Astrocyte (in vitro differentiated cells and primary cell): ENCODE measurements at regions not wholly inside any gene's neighbourhood (a gene's known extent, or its start where the extent isn't known, plus 50 kb on each side); places are given as distances from the start of the nearest gene placed in this dataset.
A peak's percentile ranks its signal among the peaks of the same experiment; 100 is the strongest.

Experiments
- DNase-seq: peaks from one replicate; pipeline ENCODE4 v3.0.0-alpha.2; 2010; ENCODE audit warnings: low read depth
- FAIRE-seq: peaks from 2 replicates; lab custom pipeline; 2011; peaks lifted over from hg19 to GRCh38; lab: Jason Lieb, UNC
- H2AFZ ChIP-seq: 2 replicates; pipeline ENCODE4 v1.6.0; 2012; ENCODE audit warnings: low read depth, low read length, inconsistent platforms
- H3K27ac ChIP-seq: 2 replicates; pipeline ENCODE4 v1.5.1; 2011; ENCODE audit warnings: low read depth, low read length, inconsistent platforms
- H3K27me3 ChIP-seq: 2 replicates; pipeline ENCODE4 v1.6.0; 2011; ENCODE audit warnings: low read length, inconsistent platforms; ENCODE audit not compliant: insufficient read depth
- H3K36me3 ChIP-seq: 2 replicates; pipeline ENCODE4 v1.5.1; 2011; ENCODE audit warnings: low read length, inconsistent platforms; ENCODE audit not compliant: insufficient read depth
- H3K4me1 ChIP-seq: 2 replicates; pipeline ENCODE4 v1.5.1; 2011; ENCODE audit warnings: low read length, inconsistent platforms; ENCODE audit not compliant: insufficient read depth
- H3K4me2 ChIP-seq: 2 replicates; pipeline ENCODE4 v1.6.0; 2012; ENCODE audit warnings: low read length, inconsistent platforms
- H3K4me3 ChIP-seq: 2 replicates; pipeline ENCODE4 v1.5.1; 2011; ENCODE audit warnings: low read depth, mild to moderate bottlenecking, low read length, inconsistent platforms; ENCODE audit not compliant: insufficient read depth
- H3K79me2 ChIP-seq: 2 replicates; pipeline ENCODE4 v1.6.0; 2012; ENCODE audit warnings: mild to moderate bottlenecking, low read length, inconsistent platforms; ENCODE audit not compliant: insufficient read depth
- H3K9ac ChIP-seq: 2 replicates; pipeline ENCODE4 v1.6.0; 2012; ENCODE audit warnings: mild to moderate bottlenecking, low read length, inconsistent platforms
- H3K9me3 ChIP-seq: 2 replicates; pipeline ENCODE4 v1.5.1; 2012; ENCODE audit warnings: low read depth, mild to moderate bottlenecking, low read length, inconsistent platforms; ENCODE audit not compliant: insufficient read depth
- H4K20me1 ChIP-seq: 2 replicates; pipeline ENCODE4 v1.6.0; 2012; ENCODE audit warnings: low read length, inconsistent platforms; ENCODE audit not compliant: insufficient read depth
- H3K27ac Mint-ChIP-seq: one replicate; pipeline ENCODE4 v1.8.0; 2021; ENCODE audit warnings: mild to moderate bottlenecking, mixed read lengths; ENCODE audit not compliant: unreplicated experiment
- H3K27me3 Mint-ChIP-seq: one replicate; pipeline ENCODE4 v1.8.0; 2021; ENCODE audit warnings: low read depth, mixed read lengths; ENCODE audit not compliant: unreplicated experiment
- H3K36me3 Mint-ChIP-seq: one replicate; pipeline ENCODE4 v1.8.0; 2021; ENCODE audit warnings: low read depth, mixed read lengths; ENCODE audit not compliant: unreplicated experiment
- H3K4me1 Mint-ChIP-seq: one replicate; pipeline ENCODE4 v1.8.0; 2021; ENCODE audit warnings: low read depth, mixed read lengths; ENCODE audit not compliant: unreplicated experiment
- H3K4me3 Mint-ChIP-seq: one replicate; pipeline ENCODE4 v1.8.0; 2021; ENCODE audit warnings: mild to moderate bottlenecking, moderate library complexity, mixed read lengths; ENCODE audit not compliant: unreplicated experiment
- H3K9me3 Mint-ChIP-seq: one replicate; pipeline ENCODE4 v1.8.0; 2021; ENCODE audit warnings: mild to moderate bottlenecking, mixed read lengths; ENCODE audit not compliant: unreplicated experiment
- EZH2 ChIP-seq: IDR thresholded peaks from 2 replicates; pipeline ENCODE4 v1.6.1; 2012; ENCODE audit warnings: mild to moderate bottlenecking, low read length, inconsistent platforms; ENCODE audit not compliant: insufficient read depth
- TF ChIP-seq, protein P1 (sequence below): IDR thresholded peaks from 2 replicates; pipeline ENCODE4 v1.5.1; 2011; ENCODE audit warnings: low read depth, mild to moderate bottlenecking, inconsistent platforms, low read length, moderate library complexity; ENCODE audit not compliant: insufficient read depth

DNA sequence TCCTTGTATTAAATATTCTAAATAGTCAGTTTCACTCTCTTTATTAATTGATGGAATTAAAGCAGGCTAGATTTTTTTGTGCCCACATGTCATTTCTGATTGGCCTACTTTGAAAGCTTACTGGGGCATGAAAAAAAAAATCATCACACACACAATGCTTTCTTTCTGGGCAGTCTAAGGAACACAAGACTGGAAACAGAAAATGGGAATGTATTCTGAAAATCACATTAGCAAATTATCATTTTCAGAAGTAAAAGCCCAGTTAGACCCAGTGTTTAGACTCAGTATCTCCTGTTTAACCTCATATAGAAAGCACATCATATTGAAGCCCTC, 339.4 kb downstream of the SPRY2 start:
- DNase-seq (no peak), FAIRE-seq (peak; percentile 39)
- H3K27me3 Mint-ChIP-seq: no peaks in the 10 kb centered on the region
- no peaks in the 10 kb centered on the region for H3K27me3 ChIP-seq
- no peak overlapping the region for H3K4me3 Mint-ChIP-seq
- H3K27ac ChIP-seq: no peak overlapping the region
- H3K9me3 Mint-ChIP-seq: peaks cover 2% of the 10 kb centered on the region
- H3K9me3 ChIP-seq: no peaks in the 10 kb centered on the region
- peaks cover 6% of the 10 kb centered on the region for H3K4me1 Mint-ChIP-seq
- TF ChIP-seq EZH2: no peak
- TF ChIP-seq, protein P1, sequence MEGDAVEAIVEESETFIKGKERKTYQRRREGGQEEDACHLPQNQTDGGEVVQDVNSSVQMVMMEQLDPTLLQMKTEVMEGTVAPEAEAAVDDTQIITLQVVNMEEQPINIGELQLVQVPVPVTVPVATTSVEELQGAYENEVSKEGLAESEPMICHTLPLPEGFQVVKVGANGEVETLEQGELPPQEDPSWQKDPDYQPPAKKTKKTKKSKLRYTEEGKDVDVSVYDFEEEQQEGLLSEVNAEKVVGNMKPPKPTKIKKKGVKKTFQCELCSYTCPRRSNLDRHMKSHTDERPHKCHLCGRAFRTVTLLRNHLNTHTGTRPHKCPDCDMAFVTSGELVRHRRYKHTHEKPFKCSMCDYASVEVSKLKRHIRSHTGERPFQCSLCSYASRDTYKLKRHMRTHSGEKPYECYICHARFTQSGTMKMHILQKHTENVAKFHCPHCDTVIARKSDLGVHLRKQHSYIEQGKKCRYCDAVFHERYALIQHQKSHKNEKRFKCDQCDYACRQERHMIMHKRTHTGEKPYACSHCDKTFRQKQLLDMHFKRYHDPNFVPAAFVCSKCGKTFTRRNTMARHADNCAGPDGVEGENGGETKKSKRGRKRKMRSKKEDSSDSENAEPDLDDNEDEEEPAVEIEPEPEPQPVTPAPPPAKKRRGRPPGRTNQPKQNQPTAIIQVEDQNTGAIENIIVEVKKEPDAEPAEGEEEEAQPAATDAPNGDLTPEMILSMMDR: no peak
- H3K9ac ChIP-seq: no peak overlapping the region
- no peak overlapping the region for H2AFZ ChIP-seq
- H3K36me3 ChIP-seq: no peaks in the 10 kb centered on the region
- no peak overlapping the region for H3K27ac Mint-ChIP-seq
- H3K4me1 ChIP-seq: peaks cover 8% of the 10 kb centered on the region
- no peaks in the 10 kb centered on the region for H4K20me1 ChIP-seq
- no peaks in the 10 kb centered on the region for H3K36me3 Mint-ChIP-seq
- H3K4me2 ChIP-seq: no peak overlapping the region
- H3K4me3 ChIP-seq: no peak overlapping the region
- H3K79me2 ChIP-seq: no peaks in the 10 kb centered on the region

DNA sequence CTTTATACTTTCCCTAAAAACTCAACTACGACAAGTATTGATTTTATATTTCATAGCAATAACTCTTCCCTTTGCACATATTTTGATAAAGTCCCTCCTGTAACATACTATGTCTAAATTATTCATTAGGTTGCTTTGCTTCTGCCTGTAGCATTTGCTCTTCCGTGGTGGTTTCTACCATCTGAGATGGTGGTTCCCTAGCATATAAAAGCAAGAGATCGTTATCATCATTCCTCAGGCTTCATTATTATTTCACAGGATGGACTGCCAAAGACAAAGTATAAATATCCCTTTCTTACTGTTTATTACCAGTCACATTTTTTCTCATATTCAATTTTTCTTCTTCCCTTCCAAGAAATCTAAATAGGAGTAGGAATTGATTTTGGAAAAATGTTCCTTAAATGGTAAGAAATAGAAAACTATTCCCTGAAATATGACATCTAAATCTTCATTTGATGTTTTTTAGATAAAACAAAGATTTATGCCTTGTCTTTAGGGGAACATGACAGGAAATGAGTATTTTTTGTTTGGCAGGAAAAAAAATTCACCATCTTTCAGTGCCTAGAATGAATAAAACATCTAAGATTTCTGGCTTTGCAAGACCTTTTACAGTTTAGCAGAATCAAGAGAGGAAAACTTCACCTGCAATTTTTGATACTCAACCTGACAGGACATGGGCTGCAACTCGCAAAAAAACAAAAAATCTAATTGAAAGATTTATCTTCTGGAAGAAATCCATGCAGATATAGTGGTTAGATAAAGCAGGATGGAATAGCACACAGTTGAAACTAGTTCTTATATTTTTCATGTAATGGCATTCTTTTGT, 340.0 kb downstream of the SPRY2 start:
- H3K79me2 ChIP-seq: no peaks in the 10 kb centered on the region
- FAIRE-seq: peak; percentile 17
- no peak overlapping the region for H3K9ac ChIP-seq
- H3K4me2 ChIP-seq: no peak overlapping the region
- no peaks in the 10 kb centered on the region for H3K27me3 ChIP-seq
- H3K4me1 Mint-ChIP-seq: peaks cover 8% of the 10 kb centered on the region
- no peak overlapping the region for H2AFZ ChIP-seq
- TF ChIP-seq EZH2: no peak
- TF ChIP-seq, protein P1: no peak
- peaks cover 2% of the 10 kb centered on the region for H3K9me3 Mint-ChIP-seq
- H3K4me1 ChIP-seq: peaks cover 8% of the 10 kb centered on the region
- H4K20me1 ChIP-seq: no peaks in the 10 kb centered on the region
- H3K4me3 ChIP-seq: no peak overlapping the region
- H3K27ac Mint-ChIP-seq: no peak overlapping the region
- no peaks in the 10 kb centered on the region for H3K27me3 Mint-ChIP-seq
- DNase-seq: no peak
- H3K27ac ChIP-seq: no peak overlapping the region
- H3K36me3 ChIP-seq: no peaks in the 10 kb centered on the region
- H3K36me3 Mint-ChIP-seq: no peaks in the 10 kb centered on the region
- H3K4me3 Mint-ChIP-seq: no peak overlapping the region
- H3K9me3 ChIP-seq: no peaks in the 10 kb centered on the region

DNA sequence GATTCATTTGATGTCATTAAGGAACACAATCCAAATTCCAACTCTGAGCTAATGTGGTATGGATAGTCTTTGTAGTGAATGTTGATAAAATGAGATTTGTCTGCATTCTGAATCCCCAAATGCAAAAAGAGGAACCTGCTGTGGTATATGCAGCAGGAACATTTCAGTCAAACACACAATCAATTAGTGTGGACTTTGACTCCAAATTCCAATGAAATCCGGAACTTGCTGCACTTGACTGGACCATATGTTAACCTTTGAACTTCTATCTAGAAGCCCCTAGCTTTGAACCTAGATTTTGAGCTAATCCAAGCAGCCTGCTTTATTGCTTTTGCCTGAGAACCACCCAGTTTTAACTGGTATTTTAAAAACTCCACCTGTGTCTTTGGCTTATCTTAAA, 341.3 kb downstream of the SPRY2 start:
- Histone ChIP-seq H3K36me3 (no peaks in the 10 kb centered on the region), H3K4me1 (peaks cover 13% of the 10 kb centered on the region), H4K20me1 (no peaks in the 10 kb centered on the region), H3K4me2 (no peak overlapping the region), H3K27me3 (no peaks in the 10 kb centered on the region), H2AFZ (no peak overlapping the region), H3K9ac (no peak overlapping the region), H3K27ac (no peak overlapping the region), H3K79me2 (no peaks in the 10 kb centered on the region), H3K9me3 (no peaks in the 10 kb centered on the region), H3K4me3 (no peak overlapping the region)
- FAIRE-seq (no peak), DNase-seq (no peak)
- TF ChIP-seq EZH2: no peak
- TF ChIP-seq, protein P1: no peak
- Mint-ChIP-seq H3K4me3 (no peak overlapping the region), H3K27me3 (no peaks in the 10 kb centered on the region), H3K4me1 (peaks cover 19% of the 10 kb centered on the region), H3K36me3 (no peaks in the 10 kb centered on the region), H3K9me3 (peaks cover 2% of the 10 kb centered on the region), H3K27ac (no peak overlapping the region)
